Peyer's patch (tissue), 4 donors: ENCODE measurements at regions not wholly inside any gene's neighbourhood (a gene's known extent, or its start where the extent isn't known, plus 50 kb on each side); places are given as distances from the start of the nearest gene placed in this dataset.

Source experiments
- CTCF ChIP-seq, 6 experiments: fragments of 450-650 bp in 4 of 6; fragments of 200-600 bp in 2 of 6; sonication (generic) in 1 of 6; IDR thresholded peaks; one replicate each; pipeline ENCODE4 v1.5.1; 2017 to 2019; ENCODE audit warnings: antibody characterized with exemption in 6 of 6, mild to moderate bottlenecking in 3 of 6, moderate library complexity in 1 of 6
- POLR2A ChIP-seq, 2 donors: fragments of 450-650 bp; IDR thresholded peaks; one replicate each; pipeline ENCODE4 v1.5.1; 2017; ENCODE audit warnings: antibody characterized with exemption in 2 of 2, mild to moderate bottlenecking in 2 of 2, moderate library complexity in 2 of 2

DNA sequence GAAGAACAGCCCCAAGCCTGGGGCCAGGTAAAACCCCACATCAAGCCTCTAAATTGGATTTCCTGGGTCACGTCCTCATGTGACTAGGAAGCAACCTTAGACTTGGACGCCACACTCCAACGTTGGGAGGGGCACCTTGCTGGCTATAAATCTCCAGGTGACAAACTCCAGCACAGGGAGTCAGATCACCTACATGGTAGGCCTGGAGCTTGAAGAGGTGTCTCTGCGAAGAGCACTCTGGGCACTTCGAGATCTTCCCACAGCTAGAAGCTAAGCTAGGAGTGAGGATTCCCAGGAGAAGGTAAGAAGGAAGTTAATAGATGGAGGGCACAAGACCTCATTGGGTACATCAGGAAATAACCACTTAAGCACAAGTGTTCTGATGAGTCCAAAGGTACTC is 77.1 kb upstream of the GNAZ start:
- no peak for TF ChIP-seq POLR2A (IDR thresholded peaks at IDR 0.05)
- no peak for TF ChIP-seq CTCF (IDR thresholded peaks at IDR 0.05)
